Vagina (tissue), 2 donors: ENCODE measurements at regions not wholly inside any gene's neighbourhood (a gene's known extent, or its start where the extent isn't known, plus 50 kb on each side); places are given as distances from the start of the nearest gene placed in this dataset.

Experiments used
- CTCF ChIP-seq, 3 experiments: fragments of 450-650 bp in 2 of 3; fragments of 200-600 bp in 1 of 3; sonication (generic) in 1 of 3; IDR thresholded peaks; one replicate each; pipeline ENCODE4 v1.5.1; 2017 to 2019; ENCODE audit warnings: antibody characterized with exemption in 3 of 3, mild to moderate bottlenecking in 2 of 3, moderate library complexity in 2 of 3
- POLR2A ChIP-seq, 2 donors: fragments of 450-650 bp; IDR thresholded peaks; one replicate each; pipeline ENCODE4 v1.6.1; 2017; ENCODE audit warnings: antibody characterized with exemption in 2 of 2, mild to moderate bottlenecking in 2 of 2, moderate library complexity in 2 of 2
- POLR2AphosphoS5 ChIP-seq, 2 donors: sonication (generic); formaldehyde crosslinking; IDR thresholded peaks; one replicate each; pipeline ENCODE4 v1.9.0; 2017; ENCODE audit warnings: antibody characterized with exemption in 2 of 2, mild to moderate bottlenecking in 2 of 2, low read depth in 1 of 2; ENCODE audit not compliant: insufficient read depth in 1 of 2

GRCh38 chr7:45278763-45279398 is 121.3 kb downstream of the RAMP3 start:
- TF ChIP-seq CTCF (IDR thresholded peaks at IDR 0.05) (no peak), POLR2A (IDR thresholded peaks at IDR 0.05) (no peak), POLR2AphosphoS5 (IDR thresholded peaks at IDR 0.05; ENCODE audit: insufficient read depth in 1 of 2, low read depth in 1 of 2) (no peak)
